ENCODE measurements at regions not wholly inside any gene's neighbourhood (a gene's known extent, or its start where the extent isn't known, plus 50 kb on each side); places are given as distances from the start of the nearest gene placed in this dataset.

DNA sequence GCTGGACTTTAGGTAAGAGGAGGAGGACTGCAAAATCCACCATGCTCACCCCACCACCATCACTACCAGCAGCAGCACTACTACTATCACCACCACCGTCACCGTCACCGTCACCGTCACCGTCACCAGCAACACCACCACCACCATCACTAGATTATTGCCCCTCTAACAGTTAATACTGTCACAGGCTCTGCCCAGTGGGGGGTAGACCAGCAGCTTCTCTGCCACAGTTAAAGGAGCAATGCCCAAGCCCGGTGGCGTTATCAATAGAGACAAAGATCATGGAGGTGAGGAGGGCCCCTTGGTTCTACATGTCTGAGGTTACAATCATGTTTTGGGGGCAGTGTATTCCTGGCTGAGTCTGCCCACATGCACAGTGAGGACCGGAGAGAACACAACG, 184.4 kb upstream of the DYNLRB2 start:
- H3K36me3 ChIP-seq (ENCODE audit: control insufficient read depth, low read length): no peaks in the 10 kb centered on the region
- no peak overlapping the region for H3K27ac ChIP-seq (ENCODE audit: low read depth, low read length)
- H3K4me2 ChIP-seq (ENCODE audit: low read length): no peak overlapping the region
- no peaks in the 10 kb centered on the region for H3K4me1 ChIP-seq (ENCODE audit: control insufficient read depth, low read length)
- no peak overlapping the region for H3K4me3 ChIP-seq (ENCODE audit: low read length)
- H4K20me1 ChIP-seq (ENCODE audit: control insufficient read depth, insufficient read depth, low read depth, low read length): no peaks in the 10 kb centered on the region
- no peaks in the 10 kb centered on the region for H3F3A ChIP-seq (ENCODE audit: control insufficient read depth, insufficient read depth)
- no peaks in the 10 kb centered on the region for H3K27me3 ChIP-seq (ENCODE audit: control insufficient read depth, low read length)
- no peaks in the 10 kb centered on the region for H3K9me3 ChIP-seq (ENCODE audit: control insufficient read depth, insufficient read depth, low read length)
- H3K9me2 ChIP-seq (replicated peaks; ENCODE audit: control insufficient read depth, low read length): no peaks in the 10 kb centered on the region
- TF ChIP-seq, protein P1, sequence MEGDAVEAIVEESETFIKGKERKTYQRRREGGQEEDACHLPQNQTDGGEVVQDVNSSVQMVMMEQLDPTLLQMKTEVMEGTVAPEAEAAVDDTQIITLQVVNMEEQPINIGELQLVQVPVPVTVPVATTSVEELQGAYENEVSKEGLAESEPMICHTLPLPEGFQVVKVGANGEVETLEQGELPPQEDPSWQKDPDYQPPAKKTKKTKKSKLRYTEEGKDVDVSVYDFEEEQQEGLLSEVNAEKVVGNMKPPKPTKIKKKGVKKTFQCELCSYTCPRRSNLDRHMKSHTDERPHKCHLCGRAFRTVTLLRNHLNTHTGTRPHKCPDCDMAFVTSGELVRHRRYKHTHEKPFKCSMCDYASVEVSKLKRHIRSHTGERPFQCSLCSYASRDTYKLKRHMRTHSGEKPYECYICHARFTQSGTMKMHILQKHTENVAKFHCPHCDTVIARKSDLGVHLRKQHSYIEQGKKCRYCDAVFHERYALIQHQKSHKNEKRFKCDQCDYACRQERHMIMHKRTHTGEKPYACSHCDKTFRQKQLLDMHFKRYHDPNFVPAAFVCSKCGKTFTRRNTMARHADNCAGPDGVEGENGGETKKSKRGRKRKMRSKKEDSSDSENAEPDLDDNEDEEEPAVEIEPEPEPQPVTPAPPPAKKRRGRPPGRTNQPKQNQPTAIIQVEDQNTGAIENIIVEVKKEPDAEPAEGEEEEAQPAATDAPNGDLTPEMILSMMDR (IDR thresholded peaks at IDR 0.05; ENCODE audit: low read depth, low read length, poor library complexity, severe bottlenecking): no peak
- no peaks in the 10 kb centered on the region for H3K79me2 ChIP-seq (ENCODE audit: control insufficient read depth, low read length)

DNA sequence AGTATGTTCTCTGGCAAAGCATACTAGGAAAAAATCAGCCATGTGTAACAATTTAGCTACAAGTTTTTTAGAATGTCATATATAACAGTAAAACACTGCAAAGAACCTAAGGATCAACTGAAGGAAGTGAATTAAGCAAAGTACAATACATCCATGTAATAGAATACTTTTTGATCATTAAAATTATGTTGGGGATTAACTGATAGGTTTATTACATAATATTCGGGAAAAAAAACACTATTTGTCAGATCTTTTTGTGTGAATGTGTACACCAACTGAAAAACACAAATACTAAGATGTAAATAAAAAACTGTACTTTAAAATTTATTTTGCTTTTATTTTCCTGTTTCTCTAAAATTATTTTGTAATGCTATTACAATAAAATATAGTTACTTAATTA, 185.5 kb upstream of the DYNLRB2 start:
- Histone ChIP-seq H3K27ac (ENCODE audit: low read depth, low read length) (no peak overlapping the region), H3K4me1 (ENCODE audit: control insufficient read depth, low read length) (no peaks in the 10 kb centered on the region), H3K27me3 (ENCODE audit: control insufficient read depth, low read length) (no peaks in the 10 kb centered on the region), H3K9me3 (ENCODE audit: control insufficient read depth, insufficient read depth, low read length) (no peaks in the 10 kb centered on the region), H3F3A (ENCODE audit: control insufficient read depth, insufficient read depth) (no peaks in the 10 kb centered on the region), H3K9me2 (replicated peaks; ENCODE audit: control insufficient read depth, low read length) (no peaks in the 10 kb centered on the region), H3K79me2 (ENCODE audit: control insufficient read depth, low read length) (no peaks in the 10 kb centered on the region), H3K4me3 (ENCODE audit: low read length) (no peak overlapping the region), H3K36me3 (ENCODE audit: control insufficient read depth, low read length) (no peaks in the 10 kb centered on the region), H3K4me2 (ENCODE audit: low read length) (no peak overlapping the region), H4K20me1 (ENCODE audit: control insufficient read depth, insufficient read depth, low read depth, low read length) (no peaks in the 10 kb centered on the region)
- TF ChIP-seq, protein P1 (IDR thresholded peaks at IDR 0.05; ENCODE audit: low read depth, low read length, poor library complexity, severe bottlenecking): no peak
- no peak for TF ChIP-seq EZH2phosphoT487 (IDR thresholded peaks at IDR 0.05; ENCODE audit: borderline replicate concordance, low read length)

DNA sequence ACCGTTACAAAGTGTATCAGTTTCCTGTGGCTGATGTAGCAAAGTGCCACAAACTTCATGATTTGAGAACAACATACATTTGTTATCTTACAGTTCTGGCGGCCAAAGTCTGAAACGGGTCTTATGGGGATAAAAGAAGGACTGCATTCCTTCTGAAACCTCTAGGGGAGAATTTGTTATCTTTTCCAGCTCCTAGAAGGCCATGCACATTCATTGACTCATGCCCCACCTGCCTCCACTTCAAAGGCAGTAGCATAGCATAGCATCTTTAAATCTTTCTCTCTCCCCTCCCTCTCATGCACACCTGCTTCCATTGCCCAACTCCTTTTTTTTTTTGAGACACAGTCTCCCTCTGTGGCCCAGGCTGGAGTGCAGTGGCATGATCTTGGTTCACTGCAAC, 190.7 kb upstream of the DYNLRB2 start:
- TF ChIP-seq, protein P1 (IDR thresholded peaks at IDR 0.05; ENCODE audit: low read depth, low read length, poor library complexity, severe bottlenecking): no peak
- TF ChIP-seq EZH2phosphoT487 (IDR thresholded peaks at IDR 0.05; ENCODE audit: borderline replicate concordance, low read length): no peak
- H3K9me3 ChIP-seq (ENCODE audit: control insufficient read depth, insufficient read depth, low read length): no peaks in the 10 kb centered on the region
- H3K4me1 ChIP-seq (ENCODE audit: control insufficient read depth, low read length): no peaks in the 10 kb centered on the region
- no peaks in the 10 kb centered on the region for H3K27me3 ChIP-seq (ENCODE audit: control insufficient read depth, low read length)
- H3F3A ChIP-seq (ENCODE audit: control insufficient read depth, insufficient read depth): no peaks in the 10 kb centered on the region
- H3K4me2 ChIP-seq (ENCODE audit: low read length): no peak overlapping the region
- H3K36me3 ChIP-seq (ENCODE audit: control insufficient read depth, low read length): no peaks in the 10 kb centered on the region
- H3K79me2 ChIP-seq (ENCODE audit: control insufficient read depth, low read length): no peaks in the 10 kb centered on the region
- H3K9me2 ChIP-seq (replicated peaks; ENCODE audit: control insufficient read depth, low read length): no peaks in the 10 kb centered on the region
- H4K20me1 ChIP-seq (ENCODE audit: control insufficient read depth, insufficient read depth, low read depth, low read length): no peaks in the 10 kb centered on the region
- no peak overlapping the region for H3K27ac ChIP-seq (ENCODE audit: low read depth, low read length)
- H3K4me3 ChIP-seq (ENCODE audit: low read length): no peak overlapping the region

DNA sequence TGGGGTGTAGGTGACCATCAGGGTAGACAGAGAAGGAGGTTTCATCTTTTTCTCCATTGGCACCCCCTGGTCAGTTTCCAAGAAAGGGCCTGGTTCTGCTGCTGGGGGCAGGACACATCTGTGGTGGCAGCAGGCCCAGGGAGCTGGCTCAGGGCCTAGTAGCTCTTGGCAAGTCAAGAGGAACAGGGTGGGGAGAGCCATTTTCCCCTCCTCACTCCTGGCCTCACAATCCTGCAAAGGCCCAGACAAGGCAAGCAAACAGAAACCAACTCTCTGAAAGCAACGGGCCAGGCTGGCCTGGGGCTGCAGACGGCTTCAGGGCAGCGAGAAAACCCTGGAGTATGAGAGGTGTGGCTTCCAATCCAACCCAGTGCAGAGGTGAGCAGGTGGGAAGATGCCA, 192.9 kb upstream of the DYNLRB2 start:
- no peak for TF ChIP-seq EZH2phosphoT487 (IDR thresholded peaks at IDR 0.05; ENCODE audit: borderline replicate concordance, low read length)
- TF ChIP-seq, protein P1 (IDR thresholded peaks at IDR 0.05; ENCODE audit: low read depth, low read length, poor library complexity, severe bottlenecking): no peak
- no peak overlapping the region for H3K4me3 ChIP-seq (ENCODE audit: low read length)
- H3K27me3 ChIP-seq (ENCODE audit: control insufficient read depth, low read length): no peaks in the 10 kb centered on the region
- H3K9me2 ChIP-seq (replicated peaks; ENCODE audit: control insufficient read depth, low read length): no peaks in the 10 kb centered on the region
- H4K20me1 ChIP-seq (ENCODE audit: control insufficient read depth, insufficient read depth, low read depth, low read length): no peaks in the 10 kb centered on the region
- H3F3A ChIP-seq (ENCODE audit: control insufficient read depth, insufficient read depth): no peaks in the 10 kb centered on the region
- no peaks in the 10 kb centered on the region for H3K36me3 ChIP-seq (ENCODE audit: control insufficient read depth, low read length)
- H3K4me2 ChIP-seq (ENCODE audit: low read length): no peak overlapping the region
- no peaks in the 10 kb centered on the region for H3K9me3 ChIP-seq (ENCODE audit: control insufficient read depth, insufficient read depth, low read length)
- no peak overlapping the region for H3K27ac ChIP-seq (ENCODE audit: low read depth, low read length)
- no peaks in the 10 kb centered on the region for H3K4me1 ChIP-seq (ENCODE audit: control insufficient read depth, low read length)
- no peaks in the 10 kb centered on the region for H3K79me2 ChIP-seq (ENCODE audit: control insufficient read depth, low read length)

All from DOHH2 (cell line).